ENCODE measurements at regions not wholly inside any gene's neighbourhood (a gene's known extent, or its start where the extent isn't known, plus 50 kb on each side); places are given as distances from the start of the nearest gene placed in this dataset.
"Not testable (repeated sequence)": the region's sequence is repeated elsewhere in the genome, so short reads cannot be mapped to it uniquely, and the experiment has no call there.

GRCh38 chr9:42350412-42350811 lies 167.0 kb downstream of the SPATA31A6 start:
- not testable (repeated sequence) for TF ChIP-seq CTCF (conservative IDR thresholded peaks at IDR 0.05; ENCODE audit: low read length); EZH2phosphoT487 (IDR thresholded peaks at IDR 0.05; ENCODE audit: borderline replicate concordance)

All from Loucy (cell line).